Neuronal stem cell (in vitro differentiated cells): ENCODE measurements at regions not wholly inside any gene's neighbourhood (a gene's known extent, or its start where the extent isn't known, plus 50 kb on each side); places are given as distances from the start of the nearest gene placed in this dataset.

Source experiments
- DNase-seq: peaks from one replicate; pipeline ENCODE4 v3.0.0-alpha.2; 2013; ENCODE audit warnings: low spot score
- H2AFZ ChIP-seq: one replicate; pipeline ENCODE4 v1.6.1; 2013; ENCODE audit warnings: mild to moderate bottlenecking, low read length, inconsistent platforms
- H2AK5ac ChIP-seq: 2 replicates; pipeline ENCODE4 v1.6.1; 2013; ENCODE audit warnings: low read depth, mild to moderate bottlenecking, inconsistent platforms, low read length, moderate library complexity, mixed read lengths
- H2BK120ac ChIP-seq: 2 replicates; pipeline ENCODE4 v1.6.1; 2013; ENCODE audit warnings: low read depth, mild to moderate bottlenecking, inconsistent platforms, low read length, moderate library complexity, mixed read lengths
- H2BK12ac ChIP-seq: one replicate; pipeline ENCODE4 v1.6.1; 2013; ENCODE audit warnings: low read length, inconsistent platforms
- H2BK15ac ChIP-seq: 2 replicates; pipeline ENCODE4 v1.6.1; 2013; ENCODE audit warnings: mild to moderate bottlenecking, low read length, inconsistent platforms, mixed read lengths
- H2BK5ac ChIP-seq: one replicate; pipeline ENCODE4 v1.6.1; 2013; ENCODE audit warnings: inconsistent platforms, mild to moderate bottlenecking, low read length, moderate library complexity
- H3K14ac ChIP-seq: one replicate; pipeline ENCODE4 v1.6.1; 2013; ENCODE audit warnings: low read length, inconsistent platforms
- H3K18ac ChIP-seq: 2 replicates; pipeline ENCODE4 v1.6.1; 2013; ENCODE audit warnings: low read length, inconsistent platforms
- H3K23ac ChIP-seq: 2 replicates; pipeline ENCODE4 v1.6.1; 2013; ENCODE audit warnings: low read depth, mild to moderate bottlenecking, mixed read lengths, low read length, inconsistent platforms; ENCODE audit not compliant: poor library complexity
- H3K27ac ChIP-seq: replicated peaks from 3 replicates; pipeline ENCODE4 v1.5.1; 2013; ENCODE audit warnings: low read length, inconsistent platforms
- H3K27me3 ChIP-seq, 3 experiments: 2 replicates each; pipeline ENCODE4 v1.6.1; 2013; ENCODE audit warnings: low read length in 3 of 3, mild to moderate bottlenecking in 2 of 3, inconsistent platforms in 1 of 3, low read depth in 1 of 3, mixed read lengths in 1 of 3, moderate library complexity in 1 of 3; ENCODE audit not compliant: control insufficient read depth in 3 of 3, insufficient read depth in 3 of 3
- H3K36me3 ChIP-seq, 2 donors: replicated peaks in 1 of 2; 2 replicates each; pipeline ENCODE4 v1.6.1; 2013; ENCODE audit warnings: low read length in 2 of 2; ENCODE audit not compliant: control insufficient read depth in 2 of 2, insufficient read depth in 2 of 2
- H3K4ac ChIP-seq: 2 replicates; pipeline ENCODE4 v1.6.1; 2013; ENCODE audit warnings: inconsistent platforms, mild to moderate bottlenecking, low read length, moderate library complexity
- H3K4me1 ChIP-seq, 2 donors: 1 replicate in 1 of 2; 2 replicates in 1 of 2; pipeline ENCODE4 v1.6.1; 2013; ENCODE audit warnings: low read length in 2 of 2, low read depth in 1 of 2; ENCODE audit not compliant: control insufficient read depth in 2 of 2, insufficient read depth in 1 of 2
- H3K4me2 ChIP-seq: one replicate; pipeline ENCODE4 v1.6.1; 2013; ENCODE audit warnings: mild to moderate bottlenecking, low read length, inconsistent platforms; ENCODE audit not compliant: insufficient read depth, poor library complexity, severe bottlenecking
- H3K4me3 ChIP-seq, 2 donors: 2 replicates each; pipeline ENCODE4 v1.5.1; 2013; ENCODE audit warnings: low read length in 2 of 2, mild to moderate bottlenecking in 2 of 2, inconsistent platforms in 1 of 2, moderate library complexity in 1 of 2
- H3K79me1 ChIP-seq: one replicate; pipeline ENCODE4 v1.6.1; 2013; ENCODE audit warnings: low read depth, mild to moderate bottlenecking, inconsistent platforms, low read length, moderate library complexity
- H3K9ac ChIP-seq: one replicate; pipeline ENCODE4 v1.6.1; 2013; ENCODE audit warnings: mild to moderate bottlenecking, low read depth, low read length, inconsistent platforms; ENCODE audit not compliant: poor library complexity
- H3K9me3 ChIP-seq, 2 donors: replicated peaks in 1 of 2; 2 replicates each; pipeline versions ENCODE3 to v1.6.1; 2013; ENCODE audit warnings: low read length in 2 of 2, mild to moderate bottlenecking in 2 of 2, inconsistent platforms in 1 of 2, low read depth in 1 of 2, mixed read lengths in 1 of 2, moderate library complexity in 1 of 2; ENCODE audit not compliant: control insufficient read depth in 2 of 2, insufficient read depth in 1 of 2
- H4K8ac ChIP-seq: one replicate; pipeline ENCODE4 v1.6.1; 2013; ENCODE audit warnings: low read depth, mild to moderate bottlenecking, inconsistent platforms, low read length, moderate library complexity
- H4K91ac ChIP-seq: one replicate; pipeline ENCODE4 v1.6.1; 2013; ENCODE audit warnings: low read length, low read depth, mild to moderate bottlenecking, inconsistent platforms; ENCODE audit not compliant: poor library complexity
- WGBS, 2 donors: extraction: QIAGEN DNeasy Blood & Tissue Kit; methylation state at CpG; one replicate each; pipeline ENCODE4 v1.1.7; 2013; ENCODE audit warnings: missing lambda C conversion rate in 2 of 2, mixed read lengths in 1 of 2; ENCODE audit not compliant: insufficient read length in 2 of 2, insufficient replicate concordance in 1 of 2; ENCODE audit errors: extremely low coverage in 2 of 2; 5-methylcytosine and 5-hydroxymethylcytosine counted together

DNA sequence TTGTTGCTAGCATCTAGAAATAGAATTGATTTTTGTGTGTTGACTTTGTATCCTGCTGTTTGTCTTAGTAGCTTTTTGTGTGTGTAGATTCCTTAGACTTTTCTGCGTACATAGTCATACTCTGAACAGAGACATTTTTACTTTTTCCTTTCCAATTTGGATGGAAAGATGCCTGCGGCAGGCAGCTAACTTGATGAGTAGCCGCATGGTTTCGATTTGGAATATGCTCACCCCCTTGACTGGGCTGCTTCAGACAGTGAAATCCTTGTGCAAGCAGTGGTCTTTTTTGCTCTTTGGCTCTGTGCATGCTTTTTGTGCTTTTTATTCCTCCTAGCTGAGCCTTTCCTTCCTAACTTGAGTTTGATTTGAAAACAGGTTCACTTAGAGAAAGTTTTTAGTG lies 71.8 kb downstream of the HHEX start:
- Histone ChIP-seq H3K4me3 (no peak overlapping the region), H3K36me3 (no peaks in the 10 kb centered on the region), H3K4me1 (no peaks in the 10 kb centered on the region), H2BK5ac (no peak overlapping the region), H3K79me1 (no peaks in the 10 kb centered on the region), H3K9ac (no peak overlapping the region), H2BK120ac (no peak overlapping the region), H2AK5ac (no peak overlapping the region), H3K27ac (no peak overlapping the region), H3K9me3 (no peaks in the 10 kb centered on the region), H3K27me3 (no peaks in the 10 kb centered on the region), H2BK12ac (no peak overlapping the region), H2BK15ac (no peak overlapping the region), H3K4ac (no peak overlapping the region), H3K14ac (no peak overlapping the region), H3K18ac (no peak overlapping the region), H3K23ac (no peak overlapping the region), H4K8ac (no peak overlapping the region), H2AFZ (no peak overlapping the region), H3K4me2 (no peak overlapping the region), H4K91ac (no peak overlapping the region)
- no peak for DNase-seq
- no CpG with 5 or more reads among the region's 4 CpGs for WGBS, 2 donors

DNA sequence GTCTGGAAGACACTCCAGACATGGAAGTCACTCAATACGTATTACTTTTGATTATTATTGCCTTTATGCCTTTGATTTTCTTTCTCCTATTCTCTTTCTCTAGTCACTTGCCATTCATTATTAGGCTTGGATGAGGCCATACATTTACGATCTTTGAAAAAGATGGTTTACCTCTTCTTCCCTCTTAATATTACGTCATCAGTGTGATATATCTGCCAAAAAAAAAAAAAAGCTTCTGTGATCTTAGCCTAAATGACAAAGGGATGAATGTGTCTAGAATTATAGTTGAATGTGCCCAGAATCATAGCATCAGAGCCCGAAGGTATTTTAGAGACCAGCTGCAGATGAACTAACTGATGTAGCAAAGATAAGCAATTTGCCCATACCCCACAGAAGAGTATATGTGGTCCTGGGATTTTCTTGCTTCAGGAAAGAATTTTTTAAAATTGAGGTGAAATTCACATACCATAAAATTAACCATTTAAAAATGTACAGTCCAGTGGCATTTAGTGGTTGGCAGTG lies 73.9 kb downstream of the HHEX start:
- Histone ChIP-seq H2AK5ac (no peak overlapping the region), H3K4ac (no peak overlapping the region), H3K27ac (no peak overlapping the region), H3K4me1 (no peaks in the 10 kb centered on the region), H3K27me3 (no peaks in the 10 kb centered on the region), H3K4me2 (no peak overlapping the region), H3K18ac (no peak overlapping the region), H2BK15ac (no peak overlapping the region), H2BK12ac (no peak overlapping the region), H3K9me3 (no peaks in the 10 kb centered on the region), H2BK120ac (no peak overlapping the region), H3K4me3 (no peak overlapping the region), H3K23ac (no peak overlapping the region), H4K91ac (no peak overlapping the region), H2BK5ac (no peak overlapping the region), H2AFZ (no peak overlapping the region), H3K14ac (no peak overlapping the region), H3K9ac (no peak overlapping the region), H4K8ac (no peak overlapping the region), H3K36me3 (no peaks in the 10 kb centered on the region), H3K79me1 (no peaks in the 10 kb centered on the region)
- DNase-seq: no peak
- WGBS, 2 donors: no CpG with 5 or more reads among the region's 4 CpGs

DNA sequence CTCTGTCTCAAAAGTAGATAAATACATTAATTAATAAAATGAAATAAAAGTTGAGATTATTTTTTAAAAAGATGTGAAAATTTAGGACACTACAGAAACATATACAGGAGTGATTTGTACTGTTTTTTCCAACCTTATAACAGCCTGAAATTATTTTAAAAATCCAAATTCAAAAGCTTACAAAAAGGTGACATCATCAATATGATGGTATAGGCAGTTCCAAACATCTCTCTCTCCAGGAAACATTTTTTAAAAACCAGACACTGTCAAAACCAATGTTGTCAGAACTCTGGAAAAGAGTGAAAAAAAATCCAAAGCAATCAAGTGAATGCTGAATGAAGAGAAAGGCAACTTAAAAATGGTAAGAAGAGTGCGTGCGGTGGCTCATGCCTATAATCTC lies 76.7 kb downstream of the HHEX start:
- Histone ChIP-seq H3K4me3 (no peak overlapping the region), H3K79me1 (no peaks in the 10 kb centered on the region), H3K4me1 (peaks cover 0 to under 1% of the 10 kb centered on the region in 2 donors), H2AK5ac (no peak overlapping the region), H2BK5ac (no peak overlapping the region), H3K27ac (no peak overlapping the region), H4K91ac (no peak overlapping the region), H2BK15ac (no peak overlapping the region), H3K9ac (no peak overlapping the region), H3K4me2 (no peak overlapping the region), H3K14ac (no peak overlapping the region), H2BK120ac (no peak overlapping the region), H3K4ac (no peak overlapping the region), H2AFZ (no peak overlapping the region), H3K18ac (no peak overlapping the region), H3K9me3 (no peaks in the 10 kb centered on the region), H3K36me3 (no peaks in the 10 kb centered on the region), H2BK12ac (no peak overlapping the region), H4K8ac (no peak overlapping the region), H3K23ac (no peak overlapping the region), H3K27me3 (peaks cover 0 to 3% (median 0%) of the 10 kb centered on the region in 3 experiments)
- whole genome bisulfite sequencing, 2 donors: no CpG with 5 or more reads among the region's 2 CpGs
- DNase-seq: no peak

DNA sequence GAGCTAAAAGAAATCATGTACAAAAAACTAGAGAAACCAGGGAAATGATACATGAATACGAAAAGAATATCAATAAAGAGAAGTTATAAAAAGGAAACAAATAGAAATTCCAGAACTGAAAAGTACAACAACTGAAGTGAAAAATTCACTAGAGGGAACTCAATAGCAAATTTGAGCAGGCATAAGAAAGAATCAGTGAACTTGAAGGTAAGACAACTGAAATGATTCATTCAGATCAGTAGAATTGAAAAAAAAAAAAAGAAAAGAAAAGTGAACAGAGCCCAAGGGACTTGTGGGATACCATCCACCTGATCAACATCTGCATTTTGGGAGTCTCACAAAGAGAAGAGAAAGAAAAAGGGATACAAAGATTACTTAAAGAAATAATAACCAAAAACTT lies 78.3 kb downstream of the HHEX start:
- no peak for DNase-seq
- H2BK120ac ChIP-seq: no peak overlapping the region
- H3K14ac ChIP-seq: no peak overlapping the region
- H3K4me1 ChIP-seq: peaks cover 0 to 2% of the 10 kb centered on the region in 2 donors
- no peak overlapping the region for H3K4me3 ChIP-seq
- H3K18ac ChIP-seq: no peak overlapping the region
- H3K9me3 ChIP-seq: no peaks in the 10 kb centered on the region
- H3K4me2 ChIP-seq: no peak overlapping the region
- H3K27ac ChIP-seq: no peak overlapping the region
- no peak overlapping the region for H2BK15ac ChIP-seq
- H3K27me3 ChIP-seq: peaks cover 0 to 3% (median 0%) of the 10 kb centered on the region in 3 experiments
- H3K23ac ChIP-seq: no peak overlapping the region
- no peak overlapping the region for H3K4ac ChIP-seq
- no peak overlapping the region for H3K9ac ChIP-seq
- H3K79me1 ChIP-seq: no peaks in the 10 kb centered on the region
- no peak overlapping the region for H2AK5ac ChIP-seq
- WGBS, 2 donors: no CpG with 5 or more reads among the region's 1 CpG
- no peak overlapping the region for H4K91ac ChIP-seq
- no peak overlapping the region for H2BK5ac ChIP-seq
- no peak overlapping the region for H2AFZ ChIP-seq
- no peak overlapping the region for H2BK12ac ChIP-seq
- H3K36me3 ChIP-seq: no peaks in the 10 kb centered on the region
- H4K8ac ChIP-seq: no peak overlapping the region
